DOHH2 (cell line): ENCODE measurements at regions not wholly inside any gene's neighbourhood (a gene's known extent, or its start where the extent isn't known, plus 50 kb on each side); places are given as distances from the start of the nearest gene placed in this dataset.

Source experiments
- CTCF ChIP-seq: fragments of 200-600 bp; sonication (generic); IDR thresholded peaks from one replicate; pipeline ENCODE4 v1.5.1; 2014; ENCODE audit warnings: antibody characterized with exemption, mild to moderate bottlenecking, low read depth, low read length; ENCODE audit not compliant: poor library complexity, severe bottlenecking
- EZH2phosphoT487 ChIP-seq: fragments of 200-600 bp; sonication (generic); IDR thresholded peaks from 2 replicates; pipeline ENCODE4 v1.6.1; 2017; ENCODE audit warnings: borderline replicate concordance, mild to moderate bottlenecking, antibody characterized with exemption, low read length, moderate library complexity, mixed read lengths

DNA sequence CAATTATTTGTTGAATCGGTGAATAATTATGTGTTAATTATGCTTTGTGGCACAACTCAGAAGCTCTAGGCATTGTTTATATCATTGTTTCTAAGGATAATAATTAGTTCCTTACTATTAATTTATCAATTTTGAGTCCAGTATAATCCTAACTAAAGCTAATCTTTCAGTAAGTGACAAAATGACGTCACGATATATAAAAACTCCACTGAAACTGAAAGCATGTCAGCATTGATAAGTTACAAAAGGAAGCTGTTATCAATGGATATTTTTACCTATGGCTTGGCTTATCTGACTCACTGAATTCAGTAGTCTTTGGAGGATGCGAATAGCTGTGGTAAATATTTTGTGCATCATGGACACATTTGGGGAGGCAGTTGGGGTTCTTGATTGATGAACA, 793.1 kb downstream of the NXPH1 start:
- TF ChIP-seq CTCF, result no peak
- no peak for TF ChIP-seq EZH2phosphoT487
